Stomach (tissue), 4 donors: ENCODE measurements at regions not wholly inside any gene's neighbourhood (a gene's known extent, or its start where the extent isn't known, plus 50 kb on each side); places are given as distances from the start of the nearest gene placed in this dataset.

Experiments used
- POLR2A ChIP-seq, 4 donors: fragments of 450-650 bp; IDR thresholded peaks; one replicate each; pipeline ENCODE4 v1.6.1; 2016; ENCODE audit warnings: antibody characterized with exemption in 4 of 4, control low read depth in 2 of 4, mild to moderate bottlenecking in 1 of 4, moderate library complexity in 1 of 4
- TF ChIP-seq, protein P1 (sequence below), 7 experiments: fragments of 450-650 bp in 4 of 7; fragments of 200-600 bp in 3 of 7; sonication (generic) in 3 of 7; IDR thresholded peaks; one replicate each; pipeline ENCODE4 v1.5.1; 2016 to 2019; ENCODE audit warnings: antibody characterized with exemption in 7 of 7, control low read depth in 2 of 7, mild to moderate bottlenecking in 1 of 7

GRCh38 chr9:102642651-102643050 lies 352.5 kb upstream of the CYLC2 start:
- TF ChIP-seq POLR2A (IDR thresholded peaks at IDR 0.05): no peak
- TF ChIP-seq, protein P1, sequence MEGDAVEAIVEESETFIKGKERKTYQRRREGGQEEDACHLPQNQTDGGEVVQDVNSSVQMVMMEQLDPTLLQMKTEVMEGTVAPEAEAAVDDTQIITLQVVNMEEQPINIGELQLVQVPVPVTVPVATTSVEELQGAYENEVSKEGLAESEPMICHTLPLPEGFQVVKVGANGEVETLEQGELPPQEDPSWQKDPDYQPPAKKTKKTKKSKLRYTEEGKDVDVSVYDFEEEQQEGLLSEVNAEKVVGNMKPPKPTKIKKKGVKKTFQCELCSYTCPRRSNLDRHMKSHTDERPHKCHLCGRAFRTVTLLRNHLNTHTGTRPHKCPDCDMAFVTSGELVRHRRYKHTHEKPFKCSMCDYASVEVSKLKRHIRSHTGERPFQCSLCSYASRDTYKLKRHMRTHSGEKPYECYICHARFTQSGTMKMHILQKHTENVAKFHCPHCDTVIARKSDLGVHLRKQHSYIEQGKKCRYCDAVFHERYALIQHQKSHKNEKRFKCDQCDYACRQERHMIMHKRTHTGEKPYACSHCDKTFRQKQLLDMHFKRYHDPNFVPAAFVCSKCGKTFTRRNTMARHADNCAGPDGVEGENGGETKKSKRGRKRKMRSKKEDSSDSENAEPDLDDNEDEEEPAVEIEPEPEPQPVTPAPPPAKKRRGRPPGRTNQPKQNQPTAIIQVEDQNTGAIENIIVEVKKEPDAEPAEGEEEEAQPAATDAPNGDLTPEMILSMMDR (IDR thresholded peaks at IDR 0.05): no peak
